ENCODE measurements at regions not wholly inside any gene's neighbourhood (a gene's known extent, or its start where the extent isn't known, plus 50 kb on each side); places are given as distances from the start of the nearest gene placed in this dataset.

DNA sequence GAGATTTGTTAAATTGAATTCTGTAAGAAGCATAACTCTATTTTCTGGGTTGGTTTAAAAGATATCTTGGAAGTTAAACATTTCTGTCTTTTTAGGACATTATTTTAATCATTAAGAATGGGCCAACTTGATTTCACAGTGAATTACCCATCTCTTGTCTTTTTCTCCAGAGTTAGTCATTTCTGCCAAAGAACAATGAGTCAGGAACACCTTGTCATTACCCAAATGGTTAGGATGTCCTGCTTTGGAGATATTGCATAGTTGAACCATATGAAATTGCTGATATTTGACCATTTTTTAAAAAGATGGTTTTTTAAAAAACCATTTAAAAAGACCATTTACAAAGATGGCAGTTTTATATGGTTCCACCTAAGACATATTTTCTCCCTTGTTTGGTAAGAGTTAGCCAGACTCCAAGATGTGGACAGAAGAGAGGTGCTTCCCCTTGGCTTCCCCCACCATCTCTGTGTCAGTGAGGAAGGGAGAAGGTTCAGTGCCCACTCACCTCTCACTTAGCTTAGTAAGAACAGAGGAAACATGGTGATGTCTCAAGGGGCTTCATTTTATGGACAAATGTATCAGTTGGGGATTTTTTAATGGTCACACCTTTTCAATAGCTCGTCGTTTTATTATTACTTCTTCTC is 103.0 kb downstream of the PCSK1 start:
- Histone ChIP-seq H3K9me2 (ENCODE audit: low read depth, low read length) (no peaks in the 10 kb centered on the region), H4K20me1 (ENCODE audit: insufficient read depth, low read length) (no peaks in the 10 kb centered on the region), H3K4me3 (ENCODE audit: low read depth, low read length, poor library complexity, severe bottlenecking) (no peak overlapping the region), H3K27me3 (ENCODE audit: insufficient read depth, low read length) (no peaks in the 10 kb centered on the region), H3F3A (ENCODE audit: insufficient read depth, low read length) (no peaks in the 10 kb centered on the region), H3K27ac (ENCODE audit: low read depth, low read length, poor library complexity, severe bottlenecking) (no peak overlapping the region), H2AFZ (ENCODE audit: low read length) (no peak overlapping the region), H3K9me3 (ENCODE audit: low read length) (no peaks in the 10 kb centered on the region), H3K36me3 (ENCODE audit: insufficient read depth, low read length) (no peaks in the 10 kb centered on the region), H3K4me1 (ENCODE audit: insufficient read depth, low read length, severe bottlenecking) (no peaks in the 10 kb centered on the region), H3K9ac (ENCODE audit: low read length) (no peak overlapping the region), H3K4me2 (ENCODE audit: low read length) (no peak overlapping the region), H3K79me2 (ENCODE audit: insufficient read depth, low read length) (no peaks in the 10 kb centered on the region)
- no peak for TF ChIP-seq EZH2 (IDR thresholded peaks at IDR 0.05; ENCODE audit: borderline replicate concordance, low read length)
- TF ChIP-seq, protein P1, sequence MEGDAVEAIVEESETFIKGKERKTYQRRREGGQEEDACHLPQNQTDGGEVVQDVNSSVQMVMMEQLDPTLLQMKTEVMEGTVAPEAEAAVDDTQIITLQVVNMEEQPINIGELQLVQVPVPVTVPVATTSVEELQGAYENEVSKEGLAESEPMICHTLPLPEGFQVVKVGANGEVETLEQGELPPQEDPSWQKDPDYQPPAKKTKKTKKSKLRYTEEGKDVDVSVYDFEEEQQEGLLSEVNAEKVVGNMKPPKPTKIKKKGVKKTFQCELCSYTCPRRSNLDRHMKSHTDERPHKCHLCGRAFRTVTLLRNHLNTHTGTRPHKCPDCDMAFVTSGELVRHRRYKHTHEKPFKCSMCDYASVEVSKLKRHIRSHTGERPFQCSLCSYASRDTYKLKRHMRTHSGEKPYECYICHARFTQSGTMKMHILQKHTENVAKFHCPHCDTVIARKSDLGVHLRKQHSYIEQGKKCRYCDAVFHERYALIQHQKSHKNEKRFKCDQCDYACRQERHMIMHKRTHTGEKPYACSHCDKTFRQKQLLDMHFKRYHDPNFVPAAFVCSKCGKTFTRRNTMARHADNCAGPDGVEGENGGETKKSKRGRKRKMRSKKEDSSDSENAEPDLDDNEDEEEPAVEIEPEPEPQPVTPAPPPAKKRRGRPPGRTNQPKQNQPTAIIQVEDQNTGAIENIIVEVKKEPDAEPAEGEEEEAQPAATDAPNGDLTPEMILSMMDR (IDR thresholded peaks at IDR 0.05; ENCODE audit: low read length): no peak

DNA sequence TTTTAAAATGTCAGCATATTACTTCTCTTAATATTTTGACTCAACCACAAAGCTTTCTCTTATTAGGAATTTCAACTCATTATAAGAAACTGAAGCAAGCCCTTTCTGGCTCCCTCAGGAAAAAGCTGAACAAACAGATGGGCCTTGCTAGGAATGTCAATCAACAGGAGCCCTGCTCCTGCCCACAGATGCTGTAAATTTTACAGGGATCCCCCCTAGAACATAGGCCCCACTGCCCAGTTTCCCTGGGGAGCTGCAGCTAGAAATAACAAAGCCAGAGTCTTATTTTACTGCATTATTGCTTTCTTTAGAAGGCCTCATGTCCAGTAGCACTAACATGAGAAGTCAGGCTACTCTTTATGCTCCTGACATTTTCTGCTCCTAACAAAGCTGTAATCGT is 103.8 kb downstream of the PCSK1 start:
- Histone ChIP-seq H3K27ac (ENCODE audit: low read depth, low read length, poor library complexity, severe bottlenecking) (no peak overlapping the region), H3K79me2 (ENCODE audit: insufficient read depth, low read length) (no peaks in the 10 kb centered on the region), H3K9me3 (ENCODE audit: low read length) (no peaks in the 10 kb centered on the region), H4K20me1 (ENCODE audit: insufficient read depth, low read length) (no peaks in the 10 kb centered on the region), H3F3A (ENCODE audit: insufficient read depth, low read length) (no peaks in the 10 kb centered on the region), H3K9me2 (ENCODE audit: low read depth, low read length) (no peaks in the 10 kb centered on the region), H3K4me1 (ENCODE audit: insufficient read depth, low read length, severe bottlenecking) (no peaks in the 10 kb centered on the region), H3K9ac (ENCODE audit: low read length) (no peak overlapping the region), H3K27me3 (ENCODE audit: insufficient read depth, low read length) (no peaks in the 10 kb centered on the region), H2AFZ (ENCODE audit: low read length) (no peak overlapping the region), H3K4me3 (ENCODE audit: low read depth, low read length, poor library complexity, severe bottlenecking) (no peak overlapping the region), H3K36me3 (ENCODE audit: insufficient read depth, low read length) (no peaks in the 10 kb centered on the region), H3K4me2 (ENCODE audit: low read length) (no peak overlapping the region)
- TF ChIP-seq, protein P1 (IDR thresholded peaks at IDR 0.05; ENCODE audit: low read length): no peak
- no peak for TF ChIP-seq EZH2 (IDR thresholded peaks at IDR 0.05; ENCODE audit: borderline replicate concordance, low read length)

DNA sequence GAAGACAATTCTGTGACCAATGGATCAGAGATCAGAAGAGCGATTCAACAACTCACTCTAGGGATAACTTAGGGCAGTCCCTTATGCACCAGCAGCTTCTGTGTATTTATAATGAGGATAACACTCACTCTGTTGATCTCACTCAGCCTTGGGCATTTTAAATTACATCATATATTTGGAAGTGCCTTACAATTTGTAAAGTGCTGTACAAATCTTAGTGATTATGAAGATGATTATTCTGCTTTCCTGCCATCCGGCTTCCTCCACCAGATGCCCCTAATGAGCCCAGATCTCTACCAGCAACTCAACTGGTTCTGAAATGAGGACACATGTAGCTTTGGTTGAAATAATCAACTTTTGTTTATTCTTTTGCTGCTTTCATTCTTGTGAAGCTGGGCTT is 105.3 kb downstream of the PCSK1 start:
- Histone ChIP-seq H3K9me2 (ENCODE audit: low read depth, low read length) (no peaks in the 10 kb centered on the region), H3K36me3 (ENCODE audit: insufficient read depth, low read length) (no peaks in the 10 kb centered on the region), H3K79me2 (ENCODE audit: insufficient read depth, low read length) (no peaks in the 10 kb centered on the region), H3K4me3 (ENCODE audit: low read depth, low read length, poor library complexity, severe bottlenecking) (no peak overlapping the region), H3K4me2 (ENCODE audit: low read length) (no peak overlapping the region), H4K20me1 (ENCODE audit: insufficient read depth, low read length) (no peaks in the 10 kb centered on the region), H3K9ac (ENCODE audit: low read length) (no peak overlapping the region), H3F3A (ENCODE audit: insufficient read depth, low read length) (no peaks in the 10 kb centered on the region), H3K4me1 (ENCODE audit: insufficient read depth, low read length, severe bottlenecking) (no peaks in the 10 kb centered on the region), H3K27ac (ENCODE audit: low read depth, low read length, poor library complexity, severe bottlenecking) (no peak overlapping the region), H2AFZ (ENCODE audit: low read length) (no peak overlapping the region), H3K9me3 (ENCODE audit: low read length) (no peaks in the 10 kb centered on the region), H3K27me3 (ENCODE audit: insufficient read depth, low read length) (no peaks in the 10 kb centered on the region)
- TF ChIP-seq, protein P1 (IDR thresholded peaks at IDR 0.05; ENCODE audit: low read length): no peak
- no peak for TF ChIP-seq EZH2 (IDR thresholded peaks at IDR 0.05; ENCODE audit: borderline replicate concordance, low read length)
